ENCODE measurements at regions not wholly inside any gene's neighbourhood (a gene's known extent, or its start where the extent isn't known, plus 50 kb on each side); places are given as distances from the start of the nearest gene placed in this dataset.

- TF ChIP-seq USF2 (IDR thresholded peaks at IDR 0.05; ENCODE audit: borderline replicate concordance, low read depth, low read length) (no peak), MEF2A (IDR thresholded peaks at IDR 0.05; ENCODE audit: borderline replicate concordance, low read depth) (no peak), NRF1 (IDR thresholded peaks at IDR 0.05; ENCODE audit: low read depth, low read length) (no peak), FOSL2 (IDR thresholded peaks at IDR 0.05; ENCODE audit: borderline replicate concordance, low read depth) (no peak), YY1 (IDR thresholded peaks at IDR 0.05; ENCODE audit: low read depth) (no peak), REST (IDR thresholded peaks at IDR 0.05; ENCODE audit: low read depth, low read length) (no peak), ZBTB33 (IDR thresholded peaks at IDR 0.05; ENCODE audit: borderline replicate concordance, low read depth) (no peak), RFX5 (IDR thresholded peaks at IDR 0.05; ENCODE audit: low read length) (no peak), RXRA (IDR thresholded peaks at IDR 0.05; ENCODE audit: borderline replicate concordance, low read depth) (no peak), MXI1 (IDR thresholded peaks at IDR 0.05; ENCODE audit: low read depth, low read length) (no peak), TAF1 (IDR thresholded peaks at IDR 0.05; ENCODE audit: borderline replicate concordance, low read depth, low read length) (no peak), PBX3 (IDR thresholded peaks at IDR 0.05) (no peak), GABPA (IDR thresholded peaks at IDR 0.05; ENCODE audit: low read depth) (no peak)
- CTCF ChIA-PET, result interaction anchor here (1.2 kb wide), 1 partner anchor 580 kb away, joined by 3 read pairs; no protein-coding TSS in a partner anchor
- Histone ChIP-seq H3K79me2 (ENCODE audit: insufficient read depth) (no peaks in the 10 kb centered on the region), H3K9me3 (no peaks in the 10 kb centered on the region), H3K4me1 (ENCODE audit: control insufficient read depth in 1 of 2, insufficient read depth in 2 of 2, low read depth in 1 of 2, low read length in 1 of 2) (no peaks in the 10 kb centered on the region), H3K36me3 (replicated peaks in 1 of 2; ENCODE audit: control insufficient read depth in 1 of 2, insufficient read depth in 2 of 2, low read length in 1 of 2) (no peaks in the 10 kb centered on the region), H3K9me2 (no peaks in the 10 kb centered on the region), H2AFZ (ENCODE audit: low read depth) (no peak overlapping the region), H3K9ac (no peak overlapping the region), H3K4me3 (ENCODE audit: low read depth in 2 of 2, low read length in 1 of 2) (no peak overlapping the region), H3K4me2 (no peak overlapping the region), H4K20me1 (ENCODE audit: insufficient read depth) (no peaks in the 10 kb centered on the region), H3K27ac (ENCODE audit: low read depth in 2 of 2, low read length in 1 of 2) (no peak overlapping the region), H3F3A (replicated peaks; ENCODE audit: insufficient read depth) (no peaks in the 10 kb centered on the region), H3K27me3 (ENCODE audit: insufficient read depth) (peaks cover 6% of the 10 kb centered on the region; the same call in 1 of the 2 replicates)
- POLR2A ChIA-PET, result no interaction called here
- DNase-seq, result no peak
- 29% methylated on average over 1 of the region's 1 CpG for WGBS (ENCODE audit: low lambda C conversion rate)
Observed at GRCh38 chr12:58570411-58570810, 349.9 kb downstream of the LRIG3 start.
